ENCODE measurements at regions not wholly inside any gene's neighbourhood (a gene's known extent, or its start where the extent isn't known, plus 50 kb on each side); places are given as distances from the start of the nearest gene placed in this dataset.

DNA sequence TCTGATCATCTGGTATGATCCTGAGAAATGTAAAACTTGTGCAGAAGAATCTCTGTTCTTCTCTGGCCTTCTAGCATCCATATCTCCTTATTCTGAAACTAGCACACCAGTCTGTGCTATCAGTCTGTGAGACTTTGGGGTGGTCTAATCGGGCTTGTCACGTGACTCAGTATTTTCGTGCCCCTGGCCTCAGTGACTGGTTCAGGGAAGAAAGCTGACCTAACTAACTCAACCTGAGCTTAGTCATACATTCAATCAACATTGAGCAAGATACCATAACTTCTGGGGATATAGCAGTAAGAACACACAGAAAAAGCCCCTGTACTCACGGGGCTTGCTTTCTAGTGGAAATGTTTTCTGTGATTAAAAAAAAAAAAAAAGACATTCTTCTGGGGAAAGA, 109.3 kb downstream of the DKK1 start:
- TF ChIP-seq, protein P1, sequence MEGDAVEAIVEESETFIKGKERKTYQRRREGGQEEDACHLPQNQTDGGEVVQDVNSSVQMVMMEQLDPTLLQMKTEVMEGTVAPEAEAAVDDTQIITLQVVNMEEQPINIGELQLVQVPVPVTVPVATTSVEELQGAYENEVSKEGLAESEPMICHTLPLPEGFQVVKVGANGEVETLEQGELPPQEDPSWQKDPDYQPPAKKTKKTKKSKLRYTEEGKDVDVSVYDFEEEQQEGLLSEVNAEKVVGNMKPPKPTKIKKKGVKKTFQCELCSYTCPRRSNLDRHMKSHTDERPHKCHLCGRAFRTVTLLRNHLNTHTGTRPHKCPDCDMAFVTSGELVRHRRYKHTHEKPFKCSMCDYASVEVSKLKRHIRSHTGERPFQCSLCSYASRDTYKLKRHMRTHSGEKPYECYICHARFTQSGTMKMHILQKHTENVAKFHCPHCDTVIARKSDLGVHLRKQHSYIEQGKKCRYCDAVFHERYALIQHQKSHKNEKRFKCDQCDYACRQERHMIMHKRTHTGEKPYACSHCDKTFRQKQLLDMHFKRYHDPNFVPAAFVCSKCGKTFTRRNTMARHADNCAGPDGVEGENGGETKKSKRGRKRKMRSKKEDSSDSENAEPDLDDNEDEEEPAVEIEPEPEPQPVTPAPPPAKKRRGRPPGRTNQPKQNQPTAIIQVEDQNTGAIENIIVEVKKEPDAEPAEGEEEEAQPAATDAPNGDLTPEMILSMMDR (IDR thresholded peaks at IDR 0.05) = no peak
- TF ChIP-seq POLR2A (IDR thresholded peaks at IDR 0.05) = no peak
